HG03558 (cell line): ENCODE measurements at regions not wholly inside any gene's neighbourhood (a gene's known extent, or its start where the extent isn't known, plus 50 kb on each side); places are given as distances from the start of the nearest gene placed in this dataset.
"Not testable (repeated sequence)": the region's sequence is repeated elsewhere in the genome, so short reads cannot be mapped to it uniquely, and the experiment has no call there.

Experiments
- ATAC-seq: cut with Tn5 transposase; IDR thresholded peaks from one replicate; pipeline ENCODE4 v1.9.1; 2021; ENCODE audit warnings: moderate number of reproducible peaks; ENCODE audit not compliant: unreplicated experiment; ENCODE audit errors: extremely low read depth

- no peak for ATAC-seq
These were observed 159.6 kb upstream of the STK32A start for GRCh38 chr5:147075187-147075586.

GRCh38 chr5:147080391-147080790 lies 154.4 kb upstream of the STK32A start:
- ATAC-seq, result no peak

- ATAC-seq, result no peak
These were observed 153.5 kb upstream of the STK32A start for GRCh38 chr5:147081311-147081764.

DNA sequence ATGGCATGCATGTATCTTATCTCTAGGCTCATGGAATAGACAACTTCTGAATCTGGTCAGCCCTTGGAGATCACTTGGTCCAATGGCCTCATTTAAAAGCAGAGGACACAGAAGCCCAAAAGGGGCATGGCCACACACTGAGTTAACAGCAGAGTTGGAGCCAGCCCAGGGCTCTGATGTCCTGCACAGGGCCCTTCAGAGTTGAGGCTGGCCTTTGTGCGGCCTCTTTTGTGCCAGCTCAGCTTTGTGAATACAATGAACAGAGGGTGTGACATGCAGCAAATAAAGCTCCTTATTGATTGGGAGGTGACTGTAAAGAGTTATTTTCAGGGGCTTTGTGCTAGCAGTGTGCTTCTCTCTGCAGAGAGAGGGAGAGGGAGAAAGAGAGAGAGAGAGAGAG lies 150.1 kb upstream of the STK32A start:
- ATAC-seq, result no peak

DNA sequence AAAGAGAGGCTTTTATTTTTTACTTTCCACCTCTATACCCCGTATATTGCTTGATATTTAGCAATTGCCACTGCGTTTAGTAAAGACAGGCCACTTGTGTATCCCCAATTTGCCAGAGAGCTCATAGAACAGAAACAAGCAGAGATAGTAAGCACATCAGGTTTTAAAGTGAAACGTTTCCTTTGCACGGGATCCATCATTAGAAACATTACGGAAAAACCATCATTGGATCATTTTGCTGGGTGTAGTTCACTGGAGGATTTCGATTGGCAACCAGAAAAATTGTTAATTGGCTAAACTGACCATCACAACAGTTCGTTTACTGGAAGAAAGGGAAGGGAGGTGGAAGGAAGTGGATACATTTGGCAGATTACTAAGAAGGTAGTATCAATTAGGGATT lies 149.4 kb upstream of the STK32A start:
- no peak for ATAC-seq

- no peak for ATAC-seq
These were observed 142.8 kb upstream of the STK32A start for GRCh38 chr5:147092044-147092443.

- ATAC-seq, result no peak
These were observed 141.7 kb upstream of the STK32A start for GRCh38 chr5:147093138-147093537.

DNA sequence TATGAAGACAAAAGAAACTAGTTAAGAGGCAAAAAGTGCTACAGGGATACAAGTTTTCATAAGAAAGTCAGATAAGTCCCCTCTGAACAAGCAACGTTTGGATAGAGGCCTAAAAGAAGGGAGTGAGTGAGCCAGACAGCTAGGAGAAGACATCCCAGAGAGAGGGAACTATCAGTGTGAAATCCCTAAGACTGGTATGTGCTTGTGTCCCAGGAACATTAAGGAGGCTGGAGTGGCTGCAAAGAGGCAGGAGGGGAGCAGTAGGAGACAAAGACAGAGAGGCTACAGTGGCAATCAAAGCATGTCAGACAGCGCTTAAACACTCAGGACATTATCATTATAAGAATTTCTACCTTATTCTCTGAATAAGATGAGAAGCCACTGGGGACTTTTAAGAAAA lies 139.1 kb upstream of the STK32A start:
- no peak for ATAC-seq

DNA sequence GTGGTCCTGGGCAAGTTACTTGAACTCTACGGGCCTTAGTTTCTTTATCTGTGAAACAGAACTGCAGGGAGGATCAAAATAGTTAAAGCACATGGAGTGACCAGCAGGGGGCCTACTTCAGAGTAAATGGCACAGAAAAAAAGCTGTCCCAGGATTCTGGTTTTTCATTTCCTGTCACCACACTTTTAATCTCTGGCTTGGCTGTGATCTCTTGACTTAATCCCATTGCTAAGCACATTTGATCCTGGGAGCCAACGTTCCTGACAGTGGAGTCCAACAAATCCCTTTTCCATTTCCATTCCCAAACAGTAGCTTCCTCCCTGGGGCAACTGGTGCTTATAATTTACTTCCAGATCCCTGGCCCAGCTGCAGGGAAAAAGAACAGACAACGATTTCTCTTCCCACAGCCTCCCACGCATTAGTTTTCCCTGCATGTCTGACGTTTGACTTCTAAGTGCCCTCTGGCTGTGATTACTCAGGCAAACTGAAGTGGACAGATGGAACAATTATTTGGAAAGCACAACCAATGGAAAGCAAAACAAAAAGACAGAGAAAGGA lies 136.5 kb upstream of the STK32A start:
- no peak for ATAC-seq

- ATAC-seq, result no peak
These were observed 133.0 kb upstream of the STK32A start for GRCh38 chr5:147101659-147102369.

DNA sequence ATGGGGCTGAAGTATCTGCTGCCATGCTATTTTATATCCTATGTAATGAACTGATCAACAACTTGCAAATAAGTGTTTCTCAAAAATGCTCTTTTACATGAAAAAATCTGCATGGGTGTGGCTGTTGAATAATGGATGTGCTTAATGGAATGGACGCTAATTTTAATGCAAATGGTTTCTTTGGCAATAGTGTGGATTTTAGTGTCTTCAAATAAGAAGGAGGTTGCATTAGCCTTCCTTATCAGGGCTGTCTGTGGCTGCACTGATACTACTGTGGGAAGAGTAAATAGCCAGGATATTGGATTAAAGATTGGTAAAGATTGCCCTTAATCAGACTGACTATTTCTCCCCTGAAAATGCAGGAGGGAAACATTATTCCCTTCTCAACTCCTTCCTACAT lies 121.9 kb upstream of the STK32A start:
- no peak for ATAC-seq

DNA sequence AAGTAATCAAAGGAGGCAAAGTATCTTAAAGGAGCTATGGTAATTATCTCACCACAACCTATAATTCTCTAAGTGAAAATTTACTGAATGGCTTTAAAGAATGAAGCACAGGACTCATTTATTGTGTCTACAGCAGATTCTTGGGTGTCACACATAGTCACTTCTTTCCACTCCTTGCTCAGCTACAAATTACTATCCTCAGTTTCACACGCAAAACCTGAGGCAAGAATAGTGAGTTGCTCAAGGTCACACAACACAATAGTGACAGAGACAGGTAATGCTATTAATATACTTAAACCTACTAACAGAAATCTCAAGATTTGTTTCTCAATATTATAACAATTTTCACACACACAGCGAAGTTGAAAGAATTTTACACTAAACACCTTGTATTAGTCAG lies 120.9 kb upstream of the STK32A start:
- ATAC-seq, result no peak

DNA sequence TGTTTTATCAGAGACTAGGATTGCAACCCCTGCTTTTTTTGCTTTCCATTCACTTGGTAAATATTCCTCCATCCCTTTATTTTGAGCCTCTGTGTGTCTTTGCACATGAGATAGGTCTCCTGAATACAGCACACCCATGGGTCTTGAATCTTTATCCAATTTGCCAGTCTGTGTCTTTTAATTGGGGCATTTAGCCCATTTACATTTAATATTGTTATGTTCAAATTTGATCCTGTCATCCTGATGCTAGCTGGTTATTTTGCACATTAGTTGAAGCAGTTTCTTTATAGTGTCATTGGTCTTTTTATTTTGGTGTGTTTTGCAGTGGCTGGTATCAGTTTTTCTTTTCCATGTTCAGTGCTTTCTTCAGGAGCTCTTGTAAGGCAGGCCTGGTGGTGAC lies 95.1 kb upstream of the STK32A start:
- not testable (repeated sequence) for ATAC-seq

- ATAC-seq, result no peak
These were observed 94.3 kb upstream of the STK32A start for GRCh38 chr5:147140558-147140957.

DNA sequence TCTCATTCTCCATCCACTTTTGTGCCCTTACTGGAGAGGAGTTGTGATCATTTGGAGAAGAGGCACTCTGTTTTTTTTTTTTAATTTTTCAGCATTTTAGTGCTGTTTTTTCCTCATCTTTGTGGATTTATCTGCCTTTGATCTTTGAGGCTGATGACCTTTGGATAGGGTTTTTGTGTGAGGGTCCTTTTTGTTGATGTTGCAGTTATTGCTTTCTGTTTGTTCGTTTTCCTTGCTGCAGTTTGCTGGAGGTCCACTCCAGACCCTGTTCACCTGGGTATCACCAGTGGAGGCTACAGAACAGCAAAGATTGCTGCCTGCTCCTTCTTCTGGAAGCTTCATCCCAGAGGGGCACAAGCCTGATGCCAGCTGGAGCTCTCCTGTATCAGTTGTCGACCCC lies 93.2 kb upstream of the STK32A start:
- ATAC-seq, result not testable (repeated sequence)

DNA sequence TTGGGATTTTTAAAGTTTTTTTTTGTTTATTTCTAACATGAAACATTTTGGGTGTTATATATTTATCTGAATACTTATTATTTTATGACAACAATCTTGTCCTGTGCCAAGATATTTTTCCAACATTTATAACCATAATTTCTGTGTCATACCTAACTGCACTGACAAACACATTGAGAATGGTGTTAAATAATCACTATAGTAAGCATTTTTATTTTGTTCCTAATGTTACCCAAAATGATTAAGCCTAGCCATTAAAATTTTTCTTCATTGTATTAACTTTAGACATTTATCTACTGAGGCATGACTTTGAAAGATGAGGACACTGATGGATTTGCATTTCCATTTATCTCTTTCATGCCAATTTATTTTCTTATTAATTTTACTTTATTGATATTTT lies 91.6 kb upstream of the STK32A start:
- ATAC-seq, result no peak

DNA sequence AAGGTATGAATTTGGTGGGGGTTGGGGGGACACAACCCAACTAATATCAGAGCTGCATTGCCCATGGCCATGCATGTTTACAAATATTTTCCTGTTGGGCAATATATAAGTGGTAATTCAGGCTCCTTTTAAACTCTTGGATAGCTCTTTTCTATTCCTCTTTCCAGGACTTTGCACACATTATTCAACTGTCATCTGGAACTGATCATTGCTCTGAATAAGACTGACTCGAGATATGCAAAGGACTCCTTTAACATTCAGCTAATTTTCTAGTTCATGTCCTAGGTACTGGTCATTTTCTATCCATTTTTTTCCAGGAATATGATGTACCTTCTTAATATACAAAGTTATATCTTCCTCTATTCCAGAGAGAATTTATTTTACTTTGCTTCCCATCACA lies 89.5 kb upstream of the STK32A start:
- no peak for ATAC-seq

DNA sequence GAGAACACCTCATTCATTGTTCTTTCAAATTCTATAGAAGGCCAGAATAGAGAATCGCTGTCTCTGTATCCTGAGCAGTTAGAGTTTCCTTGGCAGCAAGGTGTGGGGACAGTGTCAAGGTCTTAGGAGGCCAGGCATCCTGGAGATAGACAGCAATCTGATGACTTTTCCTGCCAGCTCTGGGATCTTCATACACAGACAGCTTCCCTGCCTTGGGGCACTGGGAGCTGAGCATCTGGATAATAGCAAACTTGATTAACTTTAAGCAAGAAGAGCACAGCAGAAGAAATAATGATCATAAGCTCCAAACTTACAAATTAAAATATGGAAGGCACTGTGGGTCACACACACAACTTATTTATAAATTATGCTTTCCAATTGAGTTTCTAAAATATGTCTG lies 86.1 kb upstream of the STK32A start:
- no peak for ATAC-seq

DNA sequence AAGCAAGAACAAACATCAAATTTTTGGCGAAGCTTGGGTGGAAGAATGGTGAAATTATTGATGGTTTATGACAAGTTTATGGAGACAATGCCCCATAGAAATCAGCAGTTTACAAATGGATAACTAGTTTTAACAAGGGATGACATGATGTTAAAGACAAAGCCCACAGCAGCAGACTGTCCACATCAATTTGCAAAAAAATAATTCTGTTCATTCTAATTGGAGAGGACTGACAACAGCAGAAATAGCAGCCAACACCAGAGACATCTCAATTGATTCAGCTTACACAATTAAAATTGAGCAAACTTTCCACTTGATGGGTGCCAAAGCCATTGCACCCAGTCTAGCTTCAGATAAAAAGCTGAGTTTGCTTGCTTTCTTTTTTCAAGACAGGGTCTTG lies 82.7 kb upstream of the STK32A start:
- ATAC-seq, result no peak

DNA sequence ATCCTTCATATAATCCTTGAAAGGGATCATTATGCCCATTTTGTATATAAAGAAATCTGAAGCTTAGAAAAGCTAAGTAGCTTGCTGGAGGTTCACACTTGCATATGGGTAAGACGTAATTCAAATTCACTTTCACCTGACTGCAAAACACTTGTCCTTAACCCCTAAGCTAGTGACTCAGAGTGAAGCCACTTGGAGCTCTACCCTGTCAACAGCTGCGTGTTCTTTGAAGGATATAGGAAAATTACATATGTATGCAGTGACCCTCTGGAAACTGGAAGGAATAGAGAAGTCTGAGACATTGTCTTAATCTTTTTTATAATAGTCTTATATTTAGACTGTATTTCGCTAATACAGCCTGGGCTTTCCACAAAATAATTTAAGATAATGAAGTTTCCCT lies 80.0 kb upstream of the STK32A start:
- ATAC-seq, result no peak

DNA sequence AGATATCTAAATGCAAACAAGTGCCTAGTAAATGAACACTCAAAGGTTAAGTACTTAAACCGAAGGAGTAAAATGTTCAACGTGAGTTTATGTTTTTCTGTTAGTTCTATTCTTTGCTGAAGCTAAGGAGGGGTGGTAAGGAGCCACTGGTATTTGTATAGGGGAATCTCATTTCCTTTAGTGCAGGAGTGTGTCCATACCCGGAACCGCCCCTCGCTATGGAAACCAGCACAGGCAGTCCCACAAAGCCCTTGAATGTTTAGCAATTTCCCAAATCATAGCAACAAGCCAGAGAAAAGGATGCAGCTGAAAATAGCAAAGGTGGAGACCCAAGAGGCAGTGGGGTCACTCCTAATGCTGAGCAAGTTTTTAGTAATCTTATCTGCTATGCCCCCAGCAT lies 78.8 kb upstream of the STK32A start:
- ATAC-seq, result no peak
